ENCODE measurements at regions not wholly inside any gene's neighbourhood (a gene's known extent, or its start where the extent isn't known, plus 50 kb on each side); places are given as distances from the start of the nearest gene placed in this dataset.

DNA sequence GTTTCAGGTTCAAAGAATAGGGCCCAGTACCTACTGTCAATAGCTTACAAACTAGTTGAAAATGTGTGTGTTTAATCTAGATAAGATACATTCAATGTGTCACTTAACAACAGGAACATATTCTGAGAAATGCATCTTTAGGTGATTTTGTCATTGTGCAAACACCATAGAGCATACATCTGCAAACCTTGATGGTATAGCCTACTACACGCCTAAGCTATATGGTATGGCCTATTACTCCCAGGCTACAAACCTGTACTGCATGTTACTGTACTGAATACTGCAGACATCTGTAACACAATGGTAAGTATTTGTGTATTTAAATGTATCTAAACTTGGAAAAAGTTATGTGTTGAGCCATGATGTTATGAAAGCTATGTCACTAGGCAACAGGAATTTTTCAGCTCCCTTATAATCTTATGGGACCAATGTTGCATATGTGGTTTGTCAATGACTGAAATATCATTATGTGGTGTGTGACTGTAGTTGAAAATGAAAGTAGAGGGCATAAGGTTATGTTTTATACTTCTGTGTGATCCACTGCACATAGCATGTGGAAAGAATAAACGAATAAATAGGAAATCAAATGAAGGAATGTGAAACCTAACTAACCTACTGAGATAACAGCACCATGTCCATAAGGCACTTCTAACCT is 129.0 kb upstream of the CAMK1G start:
- DNase-seq: no peak

DNA sequence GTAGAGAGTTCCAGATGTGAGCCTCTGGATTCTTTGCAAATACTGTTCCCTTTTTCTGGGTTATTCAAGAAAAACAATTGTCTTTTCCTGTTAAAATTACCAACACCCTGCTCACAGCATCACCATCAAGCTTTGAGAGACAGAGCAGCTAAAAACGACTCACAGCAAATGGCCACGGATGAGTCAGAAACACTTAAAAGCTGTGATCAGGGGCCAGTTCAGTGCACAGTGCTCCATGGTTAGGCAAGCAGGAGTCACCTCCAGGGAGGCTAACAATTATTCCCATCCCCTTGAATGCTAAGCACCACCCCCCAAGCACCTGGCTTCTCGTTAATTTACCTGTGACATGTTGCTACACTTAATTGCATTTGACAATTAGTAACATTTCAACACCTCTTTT is 128.4 kb upstream of the CAMK1G start:
- DNase-seq: no peak

DNA sequence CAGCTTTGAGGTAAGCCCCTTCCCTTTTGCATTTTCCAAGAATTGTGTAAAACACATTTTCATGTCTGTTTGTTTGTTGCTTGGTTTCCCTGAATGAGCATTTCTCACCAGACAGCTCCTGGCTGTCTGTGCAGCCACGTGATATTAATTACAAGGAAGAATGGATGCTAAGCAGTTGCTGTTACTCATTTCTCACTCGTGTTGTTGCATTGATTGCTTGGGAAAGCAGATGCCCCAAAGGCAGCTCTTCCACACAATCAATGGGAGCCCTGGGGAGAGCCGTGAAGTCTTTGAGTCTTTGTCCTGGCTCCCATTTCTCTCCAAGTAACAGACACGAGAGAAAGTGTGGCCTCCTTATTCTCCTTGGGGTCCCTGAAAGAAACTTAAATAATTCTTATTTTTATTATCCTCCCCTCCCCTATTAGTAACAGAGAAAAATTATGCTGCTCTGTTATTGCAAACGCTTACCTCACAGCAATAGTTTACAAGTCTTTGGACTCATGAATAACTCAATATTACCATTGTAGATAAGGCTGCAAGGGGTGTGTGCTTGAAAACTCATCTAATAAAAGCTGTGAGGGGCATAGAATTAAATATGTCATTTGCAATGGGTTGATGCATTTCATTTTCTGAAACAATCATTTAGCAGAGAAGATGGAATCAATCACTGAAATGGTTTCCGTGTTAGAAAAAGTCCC is 127.7 kb upstream of the CAMK1G start:
- no peak for DNase-seq

DNA sequence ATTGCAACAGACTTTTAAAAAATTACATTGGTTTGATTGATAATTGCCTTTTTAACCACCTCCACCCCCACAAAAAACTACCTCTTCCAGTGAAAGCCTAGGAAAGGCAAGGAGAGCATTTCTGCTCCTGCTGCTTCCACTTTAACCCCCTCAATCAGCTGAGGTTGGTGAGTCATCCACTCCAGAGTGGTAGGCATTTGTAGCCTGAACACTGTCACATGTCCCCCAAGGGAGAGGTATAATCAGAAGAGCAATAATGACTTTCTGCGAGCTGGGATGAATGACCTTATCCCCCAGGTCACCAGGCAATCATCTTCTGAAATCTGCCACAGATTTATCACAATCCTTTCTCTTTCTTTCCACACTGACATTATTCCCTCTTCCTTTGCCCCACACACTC is 126.6 kb upstream of the CAMK1G start:
- DNase-seq: no peak

DNA sequence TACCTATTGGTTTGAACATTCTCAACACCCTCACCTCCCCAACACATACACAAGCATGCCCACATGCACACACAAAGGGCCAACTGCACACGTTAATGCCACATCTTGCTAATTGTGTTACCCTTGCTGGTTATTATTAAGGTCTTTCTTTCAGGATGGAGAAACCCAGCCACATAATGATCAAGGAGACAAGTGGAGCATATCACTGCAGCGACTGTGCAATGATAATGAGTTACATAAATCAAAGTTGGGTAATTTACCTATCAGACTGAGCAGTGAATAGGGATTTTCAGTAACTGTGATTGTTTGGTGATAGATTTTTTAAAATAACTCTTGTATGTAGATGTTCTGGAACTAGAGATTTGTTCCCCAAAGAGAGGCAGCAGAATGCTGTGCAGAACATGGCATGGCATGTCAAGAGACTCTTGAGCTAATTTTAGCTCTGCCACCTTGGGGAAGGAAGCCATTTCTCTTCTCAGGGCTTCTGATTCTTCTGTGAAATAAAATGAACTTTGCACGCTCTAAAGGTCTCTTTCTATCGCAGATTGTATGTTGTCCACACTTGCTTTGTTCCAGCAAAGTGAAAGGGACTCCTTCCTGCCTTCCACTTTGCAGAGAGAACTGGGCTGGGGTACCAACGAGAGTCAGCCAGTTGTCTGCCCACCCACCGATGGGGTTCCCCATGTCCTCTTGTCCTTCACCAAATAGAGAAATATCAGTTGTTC is 126.0 kb upstream of the CAMK1G start:
- no peak for DNase-seq

DNA sequence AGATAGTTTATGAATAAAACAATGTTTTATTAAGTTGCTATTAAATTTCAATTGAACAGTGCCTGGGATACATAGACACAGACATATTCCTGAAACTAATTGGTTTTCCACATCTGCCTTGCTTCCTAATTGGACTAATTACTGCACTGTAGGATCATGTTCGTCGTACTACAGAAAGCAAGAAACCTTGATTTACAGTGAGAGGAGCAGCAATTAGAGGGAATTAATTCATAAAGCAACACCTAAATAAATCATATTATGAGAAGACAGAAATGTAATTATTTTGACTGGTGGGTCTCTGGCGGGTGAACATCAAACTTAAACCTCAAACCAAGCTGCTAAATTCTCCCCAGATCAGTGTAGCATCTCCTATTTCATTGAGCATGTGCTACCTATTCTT is 124.6 kb upstream of the CAMK1G start:
- DNase-seq: no peak

DNA sequence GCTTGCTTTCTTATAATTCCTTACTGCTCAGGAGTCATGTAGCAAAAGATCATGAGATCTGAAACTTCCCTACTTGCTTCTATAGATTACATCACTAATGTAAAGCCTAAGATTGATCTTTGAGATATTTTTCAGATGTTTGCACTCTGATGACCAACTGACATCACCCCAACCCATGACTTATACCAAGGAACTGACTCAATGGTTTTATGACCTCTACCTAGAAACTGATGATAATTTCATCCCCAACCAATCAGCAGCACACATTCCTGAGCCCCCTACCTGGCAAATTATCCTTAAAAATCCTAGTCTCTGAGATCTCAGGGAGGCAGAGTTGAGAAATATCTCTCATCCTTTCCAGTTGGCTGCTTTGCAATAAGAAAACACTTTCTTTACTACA is 122.3 kb upstream of the CAMK1G start:
- DNase-seq: no peak

DNA sequence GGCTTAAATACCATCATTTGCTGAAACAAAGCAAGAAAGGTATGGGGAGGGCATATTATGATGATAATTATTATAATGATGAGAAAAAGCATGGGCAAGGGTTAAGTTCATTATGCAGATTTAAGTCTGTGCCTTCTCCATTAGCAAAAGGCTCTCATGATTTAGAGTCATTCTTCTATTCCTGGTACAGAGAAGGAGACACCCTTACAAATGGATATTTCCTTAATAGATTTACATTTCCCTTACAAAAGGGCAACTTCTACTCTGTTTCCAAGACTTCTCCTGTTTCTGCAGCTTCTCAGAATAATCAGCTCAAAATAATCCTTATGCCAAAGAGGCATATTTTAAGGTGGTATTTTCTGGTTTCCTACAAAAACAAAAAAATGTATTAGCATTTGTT is 121.1 kb upstream of the CAMK1G start:
- DNase-seq: no peak

DNA sequence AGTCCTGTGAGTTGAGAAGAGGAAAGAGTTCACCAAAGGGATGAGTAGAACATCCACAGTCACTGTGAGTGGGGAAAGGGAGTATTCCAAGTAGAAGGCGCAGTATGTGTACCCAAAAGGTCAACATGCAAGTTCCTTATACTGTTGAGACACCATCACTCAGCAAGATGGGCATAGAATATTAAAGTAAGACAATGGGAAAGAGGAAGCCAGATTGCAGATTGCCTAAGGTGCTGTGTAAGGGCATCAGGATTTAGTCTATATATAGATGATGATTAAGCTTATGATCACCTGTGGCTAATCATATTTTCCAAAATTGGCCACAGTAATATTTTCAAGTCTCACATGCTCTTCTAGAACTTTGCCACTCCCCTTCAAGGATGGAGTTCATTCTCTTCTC is 120.1 kb upstream of the CAMK1G start:
- no peak for DNase-seq

DNA sequence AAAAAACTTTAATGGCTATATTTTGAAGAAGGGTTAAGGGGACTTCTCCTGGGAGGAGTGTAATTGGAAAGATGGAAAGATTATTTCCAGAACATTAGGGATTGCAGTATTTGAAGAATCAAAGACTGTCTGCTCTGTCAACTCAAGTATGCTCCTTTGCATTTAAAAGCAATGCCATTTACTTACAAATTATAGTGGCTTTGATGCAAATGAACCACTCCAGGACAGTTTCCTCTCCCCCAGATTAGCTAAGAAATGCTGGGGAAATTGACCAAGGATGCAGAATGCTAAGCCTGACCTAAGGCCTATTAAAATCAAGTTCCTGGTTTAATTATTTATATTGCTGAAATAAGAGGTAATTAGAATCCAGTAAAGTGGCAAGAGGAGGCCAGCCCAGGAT is 110.5 kb upstream of the CAMK1G start:
- no peak for DNase-seq

DNA sequence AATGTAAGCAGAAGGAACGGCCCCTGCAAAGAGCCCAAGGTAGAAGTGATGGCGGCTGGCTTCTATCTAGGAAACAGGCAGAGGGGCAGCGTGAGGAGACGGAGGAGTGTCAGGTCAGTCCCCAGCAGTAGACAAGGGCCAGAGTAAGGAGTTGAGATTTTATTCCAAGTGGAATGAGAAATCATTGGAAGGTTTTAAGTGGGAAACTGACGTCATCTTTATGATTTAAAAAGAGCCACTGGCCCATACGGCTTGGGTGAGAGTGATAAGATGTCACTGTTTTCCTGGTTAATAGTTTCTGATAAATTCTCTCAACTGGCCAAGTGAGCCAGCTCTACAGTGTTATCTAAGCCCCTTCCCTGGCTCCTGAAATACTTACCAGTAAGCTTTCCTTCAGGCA is 103.2 kb upstream of the CAMK1G start:
- DNase-seq: no peak

DNA sequence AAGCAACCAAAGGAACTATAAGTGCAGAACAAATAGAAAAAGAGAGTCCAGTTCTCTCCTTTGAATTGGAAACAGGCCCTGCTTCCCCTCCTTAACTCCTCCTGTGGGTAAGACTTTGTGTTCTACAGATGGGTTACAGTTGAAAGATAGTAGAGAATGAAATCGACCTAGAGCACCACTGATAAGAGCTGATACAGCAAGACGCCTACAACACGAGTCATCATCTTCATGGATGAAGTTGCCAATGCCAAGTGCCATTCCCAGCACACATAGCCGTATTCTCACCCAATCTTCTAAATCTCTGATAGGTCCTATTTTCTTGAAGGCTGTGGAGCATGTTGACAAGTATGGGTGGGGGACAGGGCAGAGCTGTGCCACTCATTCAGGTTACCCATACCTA is 99.8 kb upstream of the CAMK1G start:
- DNase-seq: no peak

DNA sequence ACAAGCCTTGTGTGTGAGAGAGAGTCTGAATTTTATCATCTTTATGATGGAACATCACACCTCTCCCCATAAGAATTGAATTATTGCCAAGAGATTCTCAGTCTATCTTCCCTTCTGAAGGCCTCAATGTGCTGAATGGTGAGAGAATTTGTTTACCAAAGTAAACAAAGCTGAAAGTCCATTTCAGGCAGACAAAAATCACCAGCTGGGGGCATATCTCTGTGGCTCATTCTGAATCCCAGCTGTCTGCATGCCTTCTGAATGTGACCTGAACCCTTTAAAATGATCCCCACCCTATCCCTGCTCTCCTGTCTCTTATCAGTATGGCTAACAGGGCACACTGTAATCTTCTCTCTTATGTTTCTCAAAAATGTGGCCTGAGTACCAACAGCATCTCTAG is 99.1 kb upstream of the CAMK1G start:
- no peak for DNase-seq

DNA sequence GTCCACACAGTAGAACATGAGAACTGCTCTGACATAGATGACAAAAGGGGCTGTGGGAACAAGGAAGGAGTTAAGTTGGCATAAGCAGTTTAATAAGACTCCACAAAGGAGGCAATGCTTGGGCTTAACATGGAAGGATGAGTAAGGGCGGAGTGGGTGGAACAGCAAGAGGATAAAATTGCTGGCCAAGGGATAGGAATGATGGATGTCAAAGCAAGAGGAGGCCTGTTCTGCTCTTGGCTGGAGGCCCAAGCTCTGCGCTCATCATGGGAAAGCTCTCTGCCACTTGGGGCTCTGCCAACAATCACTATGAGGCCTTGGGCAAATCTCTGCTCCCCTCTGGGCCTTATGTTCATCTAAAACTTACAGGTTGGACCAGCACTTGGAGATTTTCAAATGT is 98.3 kb upstream of the CAMK1G start:
- DNase-seq: no peak

DNA sequence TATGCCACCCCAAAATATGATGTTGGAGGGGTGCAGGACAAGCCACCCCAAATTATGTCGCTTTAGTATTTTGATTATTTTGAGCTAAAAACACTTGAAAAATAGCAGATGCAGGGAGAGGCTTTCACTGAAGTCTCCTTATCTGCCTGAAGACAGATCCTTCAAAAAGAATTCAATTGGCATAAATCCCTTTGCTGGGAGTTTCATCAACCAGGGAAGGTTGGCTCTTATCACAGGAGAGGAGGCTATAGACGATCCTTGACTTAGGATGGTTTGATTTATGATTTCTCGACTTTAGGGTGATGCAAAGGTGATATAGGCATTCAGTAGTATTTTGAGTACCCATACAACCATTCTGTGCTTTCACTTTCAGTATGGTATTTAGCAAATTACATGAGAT is 97.8 kb upstream of the CAMK1G start:
- DNase-seq: no peak

DNA sequence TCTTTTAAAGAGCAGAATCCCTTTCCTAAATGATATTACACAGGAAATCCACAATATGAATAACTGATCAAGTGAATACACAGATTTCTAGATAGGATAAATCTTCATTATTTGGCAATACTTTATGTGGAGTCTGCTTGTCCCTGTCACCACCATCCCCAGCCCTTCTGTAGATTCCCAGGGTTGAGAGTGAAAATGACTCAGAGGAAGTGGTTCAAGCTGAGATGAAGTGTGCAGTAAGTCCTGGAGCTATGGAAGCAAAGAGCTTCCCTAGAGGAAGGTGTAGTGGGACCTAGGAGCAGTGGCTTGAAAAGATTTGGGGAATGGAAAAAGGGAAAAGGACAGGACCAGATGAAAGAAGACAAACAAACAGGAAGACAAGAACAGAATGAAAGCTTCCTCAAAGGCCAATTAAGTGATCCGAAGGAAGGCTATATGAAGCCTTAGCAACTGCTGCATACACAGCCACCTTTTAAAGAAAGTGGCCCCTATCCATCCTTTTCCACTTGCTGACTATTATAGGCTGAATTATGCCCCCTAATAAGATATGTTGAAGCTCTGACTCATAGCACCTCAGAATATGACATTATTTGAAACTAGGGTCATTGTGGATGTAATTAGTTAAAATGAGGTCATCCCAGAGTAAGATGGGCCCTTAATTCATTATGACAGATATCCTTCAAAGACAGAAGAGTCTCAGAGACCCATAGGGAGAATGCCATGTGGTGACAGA is 96.5 kb upstream of the CAMK1G start:
- DNase-seq: no peak

DNA sequence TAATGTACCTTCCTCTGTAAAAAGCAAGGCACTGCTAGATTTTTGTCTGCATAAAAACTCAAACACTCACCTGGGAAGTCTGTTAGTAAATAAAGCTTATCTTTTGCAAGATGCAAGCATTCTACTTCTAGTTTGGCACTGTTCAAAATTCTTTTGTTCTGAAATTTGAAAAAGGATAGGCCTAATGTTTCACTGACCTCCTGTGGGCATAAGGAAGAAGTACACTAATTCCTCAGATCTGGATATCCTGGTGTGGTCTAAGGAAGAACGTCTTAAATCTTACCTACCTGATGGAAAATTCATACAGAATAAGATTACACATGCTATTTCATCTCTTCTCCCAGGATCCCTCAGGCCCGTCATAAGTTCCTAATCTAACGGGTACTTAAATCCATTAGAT is 93.5 kb upstream of the CAMK1G start:
- DNase-seq: no peak

DNA sequence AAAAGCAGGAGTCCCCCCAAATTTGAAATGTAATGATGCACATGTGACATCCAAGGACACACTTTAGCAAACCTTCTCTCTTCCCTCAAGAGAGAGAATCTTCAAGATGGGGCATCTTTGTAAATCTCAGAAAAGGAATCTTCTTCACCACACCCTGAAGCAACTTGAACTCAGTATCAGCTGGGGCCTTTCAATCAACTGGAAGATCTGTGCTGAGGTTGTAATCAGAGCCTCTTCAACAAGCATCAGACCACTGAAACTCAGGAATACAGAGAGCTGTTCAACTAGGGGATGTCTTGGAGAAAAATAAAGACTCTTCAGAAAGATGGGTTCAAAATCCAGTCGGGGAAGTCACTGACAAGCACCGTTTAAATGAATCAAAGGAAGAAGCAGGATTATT is 92.5 kb upstream of the CAMK1G start:
- no peak for DNase-seq

DNA sequence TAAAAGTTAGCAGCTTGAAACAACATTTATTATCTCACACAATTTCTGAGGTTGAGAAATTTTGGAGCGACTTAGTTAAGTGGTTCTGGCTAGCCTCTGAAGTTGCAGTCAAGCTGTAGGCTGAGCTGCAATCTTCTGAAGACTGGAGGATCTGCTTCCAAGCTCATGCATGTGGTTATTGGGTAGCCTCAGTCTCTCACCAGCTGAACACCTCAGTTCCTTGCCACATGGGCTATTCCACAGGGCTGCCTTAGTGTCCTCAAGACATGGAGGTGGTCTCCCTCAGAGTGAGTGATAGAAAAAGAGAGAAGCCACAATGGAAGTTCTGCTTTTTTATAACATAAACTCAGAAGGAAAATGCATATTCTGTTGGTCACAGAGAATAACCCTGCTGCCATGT is 92.0 kb upstream of the CAMK1G start:
- DNase-seq: no peak

DNA sequence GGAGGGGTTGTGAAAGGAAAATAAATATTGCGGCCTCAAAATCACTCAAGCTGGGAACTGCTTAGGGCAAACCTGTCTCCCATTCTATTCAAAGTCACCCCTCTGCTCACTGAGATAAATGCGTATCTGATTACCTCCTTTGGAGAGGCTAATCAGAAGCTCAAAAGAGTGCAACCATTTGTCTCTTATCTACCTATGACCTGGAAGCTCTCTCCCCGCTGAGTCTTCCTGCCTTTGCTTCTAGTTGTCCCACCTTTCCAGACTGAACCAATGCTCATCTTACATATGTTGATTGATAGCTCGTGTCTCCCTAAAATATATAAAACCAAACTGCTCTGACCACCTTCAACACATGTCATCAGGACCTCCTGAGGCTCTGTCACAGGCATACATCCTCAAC is 91.6 kb upstream of the CAMK1G start:
- DNase-seq: no peak

DNA sequence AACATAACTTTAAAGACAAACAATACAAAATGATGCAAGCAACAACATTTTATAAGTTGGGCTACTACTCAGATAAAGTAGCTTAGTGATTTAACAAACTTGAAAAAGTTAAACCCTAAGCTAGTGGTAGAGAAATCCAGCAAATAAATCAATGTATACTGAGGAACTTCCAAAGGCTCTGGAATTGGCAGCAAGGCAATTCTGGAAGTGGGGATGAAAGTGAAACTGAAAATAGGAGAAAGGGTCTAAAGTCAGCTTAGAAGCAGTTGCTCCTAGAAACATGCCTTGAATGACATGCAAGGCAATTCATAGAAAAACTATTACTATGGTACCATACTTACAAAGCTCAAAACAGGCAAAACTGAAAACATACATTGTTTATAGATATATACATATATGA is 90.0 kb upstream of the CAMK1G start:
- DNase-seq: no peak

DNA sequence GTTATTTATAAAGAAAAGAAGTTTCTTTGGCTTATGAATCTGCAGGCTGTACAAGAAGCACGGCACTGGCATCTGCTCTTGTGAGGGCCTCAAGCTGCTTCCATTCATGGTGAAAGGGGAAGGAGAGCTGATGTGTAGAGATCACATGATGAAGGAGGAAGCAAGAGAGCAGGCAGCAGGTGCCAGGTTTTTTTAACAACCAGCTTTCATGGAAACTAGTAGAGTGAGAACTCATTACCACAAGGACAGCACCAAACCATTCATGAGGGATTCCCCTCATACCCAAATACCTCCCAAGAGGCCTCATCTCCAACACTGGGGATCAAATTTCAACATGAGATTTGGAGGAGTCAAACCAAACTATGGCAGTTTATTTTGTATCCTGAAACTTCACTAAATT is 85.8 kb upstream of the CAMK1G start:
- no peak for DNase-seq

DNA sequence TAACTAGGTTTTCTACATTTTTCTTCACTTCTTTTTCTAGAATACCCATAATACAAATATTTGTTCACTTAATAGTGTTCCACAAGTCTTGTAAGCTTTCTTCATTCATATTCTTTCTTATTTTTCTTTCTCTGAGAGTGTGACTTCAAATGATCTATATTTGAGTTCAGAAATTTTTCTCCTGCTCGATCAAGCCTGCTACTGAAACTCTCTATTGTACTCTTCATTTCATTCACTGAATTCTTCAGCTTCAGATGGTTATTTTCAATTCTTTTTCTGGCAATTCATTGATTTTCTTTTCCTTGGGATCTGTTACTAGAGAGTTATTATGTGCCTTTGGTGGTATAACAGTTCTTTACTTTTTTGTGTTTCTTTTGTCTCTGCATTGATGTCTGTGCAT is 82.5 kb upstream of the CAMK1G start:
- no peak for DNase-seq

DNA sequence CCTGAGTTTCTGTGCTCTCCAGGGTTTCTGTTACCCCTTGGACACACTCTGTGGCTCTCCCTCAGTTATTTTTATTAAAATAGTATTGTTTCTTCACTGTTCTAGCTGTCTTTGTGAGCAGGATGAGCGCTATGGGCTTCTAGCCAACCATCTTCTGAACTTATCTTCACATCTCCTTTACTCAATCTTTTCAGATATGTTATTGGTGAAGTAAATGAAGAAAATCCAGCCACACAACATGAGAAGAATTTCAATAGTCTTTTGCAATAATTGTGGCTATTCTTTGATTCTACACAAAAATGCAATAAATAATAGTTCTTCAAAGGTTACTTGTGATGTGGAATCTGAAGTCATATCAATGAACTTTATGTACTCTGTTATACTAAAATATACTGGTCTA is 80.3 kb upstream of the CAMK1G start:
- DNase-seq: no peak
